ENCODE measurements at regions not wholly inside any gene's neighbourhood (a gene's known extent, or its start where the extent isn't known, plus 50 kb on each side); places are given as distances from the start of the nearest gene placed in this dataset.

- H3K4me3 ChIP-seq (ENCODE audit: low read depth in 1 of 2, low read length in 2 of 2), result no peak overlapping the region
- H3K4me1 ChIP-seq (ENCODE audit: insufficient read depth, low read length), result no peaks in the 10 kb centered on the region
- no peaks in the 10 kb centered on the region for H3K9me3 ChIP-seq (ENCODE audit: low read length)
- no peak overlapping the region for H3K27ac ChIP-seq (ENCODE audit: low read depth, low read length)
- H3K36me3 ChIP-seq (ENCODE audit: insufficient read depth, low read length), result no peaks in the 10 kb centered on the region
- no peaks in the 10 kb centered on the region for H3K27me3 ChIP-seq (ENCODE audit: control insufficient read depth in 1 of 2, insufficient read depth in 2 of 2, low read length in 2 of 2)
- no peak overlapping the region for H3K9ac ChIP-seq (ENCODE audit: low read length)
These were observed 321.4 kb downstream of the FAT3 start for GRCh38 chr11:92545906-92546471.

GRCh38 chr11:92546603-92547002, 322.0 kb downstream of the FAT3 start:
- Histone ChIP-seq H3K4me3 (ENCODE audit: low read depth in 1 of 2, low read length in 2 of 2) (no peak overlapping the region), H3K9ac (ENCODE audit: low read length) (no peak overlapping the region), H3K27ac (ENCODE audit: low read depth, low read length) (no peak overlapping the region), H3K4me1 (ENCODE audit: insufficient read depth, low read length) (no peaks in the 10 kb centered on the region), H3K27me3 (ENCODE audit: control insufficient read depth in 1 of 2, insufficient read depth in 2 of 2, low read length in 2 of 2) (no peaks in the 10 kb centered on the region), H3K9me3 (ENCODE audit: low read length) (no peaks in the 10 kb centered on the region), H3K36me3 (ENCODE audit: insufficient read depth, low read length) (no peaks in the 10 kb centered on the region)

- Histone ChIP-seq H3K27ac (ENCODE audit: low read depth, low read length) (no peak overlapping the region), H3K4me1 (ENCODE audit: insufficient read depth, low read length) (no peaks in the 10 kb centered on the region), H3K9ac (ENCODE audit: low read length) (no peak overlapping the region), H3K36me3 (ENCODE audit: insufficient read depth, low read length) (no peaks in the 10 kb centered on the region), H3K4me3 (ENCODE audit: low read depth in 1 of 2, low read length in 2 of 2) (no peak overlapping the region), H3K27me3 (ENCODE audit: control insufficient read depth in 1 of 2, insufficient read depth in 2 of 2, low read length in 2 of 2) (no peaks in the 10 kb centered on the region), H3K9me3 (ENCODE audit: low read length) (no peaks in the 10 kb centered on the region)
These were observed 325.8 kb downstream of the FAT3 start for GRCh38 chr11:92550411-92550810.

DNA sequence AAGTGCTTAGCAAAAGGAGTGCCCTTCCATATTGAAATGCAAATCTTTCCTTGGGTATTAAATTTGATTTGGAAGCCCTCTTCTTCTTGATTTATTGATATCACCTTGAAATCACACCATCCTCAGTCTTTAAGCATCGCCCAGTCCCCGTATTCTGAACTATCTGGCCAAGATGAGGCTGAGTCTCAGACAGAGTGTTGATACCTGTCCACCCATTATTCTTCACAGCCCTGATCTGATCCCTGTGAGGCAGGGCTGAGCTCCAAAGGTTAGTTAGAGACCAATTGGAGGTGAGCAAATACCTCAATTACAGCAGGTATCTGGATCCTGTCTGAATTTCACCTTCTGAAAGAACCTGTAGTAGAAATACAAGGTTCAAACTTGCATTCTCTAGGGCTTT, 326.3 kb downstream of the FAT3 start:
- no peak overlapping the region for H3K4me3 ChIP-seq (ENCODE audit: low read depth in 1 of 2, low read length in 2 of 2)
- no peak overlapping the region for H3K27ac ChIP-seq (ENCODE audit: low read depth, low read length)
- no peaks in the 10 kb centered on the region for H3K27me3 ChIP-seq (ENCODE audit: control insufficient read depth in 1 of 2, insufficient read depth in 2 of 2, low read length in 2 of 2)
- H3K4me1 ChIP-seq (ENCODE audit: insufficient read depth, low read length), result no peaks in the 10 kb centered on the region
- no peaks in the 10 kb centered on the region for H3K9me3 ChIP-seq (ENCODE audit: low read length)
- no peaks in the 10 kb centered on the region for H3K36me3 ChIP-seq (ENCODE audit: insufficient read depth, low read length)
- H3K9ac ChIP-seq (ENCODE audit: low read length), result no peak overlapping the region

- no peaks in the 10 kb centered on the region for H3K36me3 ChIP-seq (ENCODE audit: insufficient read depth, low read length)
- no peaks in the 10 kb centered on the region for H3K27me3 ChIP-seq (ENCODE audit: control insufficient read depth in 1 of 2, insufficient read depth in 2 of 2, low read length in 2 of 2)
- no peak overlapping the region for H3K27ac ChIP-seq (ENCODE audit: low read depth, low read length)
- no peaks in the 10 kb centered on the region for H3K4me1 ChIP-seq (ENCODE audit: insufficient read depth, low read length)
- H3K9me3 ChIP-seq (ENCODE audit: low read length), result no peaks in the 10 kb centered on the region
- no peak overlapping the region for H3K9ac ChIP-seq (ENCODE audit: low read length)
- H3K4me3 ChIP-seq (ENCODE audit: low read depth in 1 of 2, low read length in 2 of 2), result no peak overlapping the region
These were observed 328.3 kb downstream of the FAT3 start for GRCh38 chr11:92552942-92553341.

- Histone ChIP-seq H3K9ac (ENCODE audit: low read length) (no peak overlapping the region), H3K4me3 (ENCODE audit: low read depth in 1 of 2, low read length in 2 of 2) (no peak overlapping the region), H3K4me1 (ENCODE audit: insufficient read depth, low read length) (no peaks in the 10 kb centered on the region), H3K27me3 (ENCODE audit: control insufficient read depth in 1 of 2, insufficient read depth in 2 of 2, low read length in 2 of 2) (no peaks in the 10 kb centered on the region), H3K27ac (ENCODE audit: low read depth, low read length) (no peak overlapping the region), H3K36me3 (ENCODE audit: insufficient read depth, low read length) (no peaks in the 10 kb centered on the region), H3K9me3 (ENCODE audit: low read length) (no peaks in the 10 kb centered on the region)
These were observed 330.1 kb downstream of the FAT3 start for GRCh38 chr11:92554688-92555087.

DNA sequence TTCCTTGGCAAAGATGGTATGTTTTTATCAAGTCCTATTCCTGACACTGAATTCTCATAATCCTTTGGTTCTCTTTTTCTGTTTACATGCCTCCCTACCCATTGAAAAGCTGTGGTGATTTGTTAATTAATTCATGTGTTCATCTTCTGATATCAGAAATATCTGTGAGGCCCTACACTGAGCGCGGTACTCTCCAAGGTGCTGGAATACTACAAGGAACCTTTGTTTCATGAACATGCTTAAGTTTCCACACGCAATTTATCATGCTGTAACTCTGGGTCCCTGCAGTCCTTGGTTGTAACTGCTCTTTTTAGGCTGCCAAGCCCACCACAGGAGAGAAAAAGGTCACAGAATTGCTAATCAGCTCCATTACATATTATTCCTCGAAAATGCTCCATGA, 331.8 kb downstream of the FAT3 start:
- H3K27ac ChIP-seq (ENCODE audit: low read depth, low read length), result no peak overlapping the region
- no peaks in the 10 kb centered on the region for H3K27me3 ChIP-seq (ENCODE audit: control insufficient read depth in 1 of 2, insufficient read depth in 2 of 2, low read length in 2 of 2)
- H3K4me3 ChIP-seq (ENCODE audit: low read depth in 1 of 2, low read length in 2 of 2), result no peak overlapping the region
- no peaks in the 10 kb centered on the region for H3K9me3 ChIP-seq (ENCODE audit: low read length)
- no peaks in the 10 kb centered on the region for H3K4me1 ChIP-seq (ENCODE audit: insufficient read depth, low read length)
- H3K36me3 ChIP-seq (ENCODE audit: insufficient read depth, low read length), result no peaks in the 10 kb centered on the region
- H3K9ac ChIP-seq (ENCODE audit: low read length), result no peak overlapping the region

GRCh38 chr11:92557879-92558278, 333.3 kb downstream of the FAT3 start:
- Histone ChIP-seq H3K27ac (ENCODE audit: low read depth, low read length) (no peak overlapping the region), H3K4me3 (ENCODE audit: low read depth in 1 of 2, low read length in 2 of 2) (no peak overlapping the region), H3K36me3 (ENCODE audit: insufficient read depth, low read length) (no peaks in the 10 kb centered on the region), H3K4me1 (ENCODE audit: insufficient read depth, low read length) (no peaks in the 10 kb centered on the region), H3K27me3 (ENCODE audit: control insufficient read depth in 1 of 2, insufficient read depth in 2 of 2, low read length in 2 of 2) (no peaks in the 10 kb centered on the region), H3K9me3 (ENCODE audit: low read length) (no peaks in the 10 kb centered on the region), H3K9ac (ENCODE audit: low read length) (no peak overlapping the region)

- Histone ChIP-seq H3K27me3 (ENCODE audit: control insufficient read depth in 1 of 2, insufficient read depth in 2 of 2, low read length in 2 of 2) (no peaks in the 10 kb centered on the region), H3K9ac (ENCODE audit: low read length) (no peak overlapping the region), H3K36me3 (ENCODE audit: insufficient read depth, low read length) (no peaks in the 10 kb centered on the region), H3K4me3 (ENCODE audit: low read depth in 1 of 2, low read length in 2 of 2) (no peak overlapping the region), H3K4me1 (ENCODE audit: insufficient read depth, low read length) (no peaks in the 10 kb centered on the region), H3K27ac (ENCODE audit: low read depth, low read length) (no peak overlapping the region), H3K9me3 (ENCODE audit: low read length) (no peaks in the 10 kb centered on the region)
These were observed 333.7 kb downstream of the FAT3 start for GRCh38 chr11:92558323-92558722.

GRCh38 chr11:92569726-92570125, 345.1 kb downstream of the FAT3 start:
- no peaks in the 10 kb centered on the region for H3K27me3 ChIP-seq (ENCODE audit: control insufficient read depth in 1 of 2, insufficient read depth in 2 of 2, low read length in 2 of 2)
- no peaks in the 10 kb centered on the region for H3K4me1 ChIP-seq (ENCODE audit: insufficient read depth, low read length)
- H3K27ac ChIP-seq (ENCODE audit: low read depth, low read length), result no peak overlapping the region
- H3K9ac ChIP-seq (ENCODE audit: low read length), result no peak overlapping the region
- no peaks in the 10 kb centered on the region for H3K36me3 ChIP-seq (ENCODE audit: insufficient read depth, low read length)
- no peaks in the 10 kb centered on the region for H3K9me3 ChIP-seq (ENCODE audit: low read length)
- no peak overlapping the region for H3K4me3 ChIP-seq (ENCODE audit: low read depth in 1 of 2, low read length in 2 of 2)

DNA sequence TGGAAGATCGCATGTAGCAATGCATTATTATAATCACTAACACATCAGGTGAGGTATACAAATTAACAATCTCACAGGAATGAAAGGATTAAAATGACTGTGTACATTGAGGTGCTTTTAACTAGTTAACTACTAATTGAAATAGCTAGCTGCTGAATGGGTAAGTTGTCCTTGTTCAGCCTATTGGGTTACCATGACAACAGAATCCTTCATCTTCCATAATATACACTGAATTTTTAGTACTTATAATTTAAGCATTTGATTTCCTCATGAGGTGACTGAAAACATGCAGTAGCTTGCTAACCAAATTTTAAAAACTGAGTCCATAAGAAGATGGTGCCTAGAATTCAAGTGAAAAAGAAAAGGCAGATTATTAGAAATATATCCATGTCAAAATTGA, 347.9 kb downstream of the FAT3 start:
- H3K4me3 ChIP-seq (ENCODE audit: low read depth in 1 of 2, low read length in 2 of 2), result no peak overlapping the region
- no peaks in the 10 kb centered on the region for H3K4me1 ChIP-seq (ENCODE audit: insufficient read depth, low read length)
- H3K9me3 ChIP-seq (ENCODE audit: low read length), result no peaks in the 10 kb centered on the region
- H3K36me3 ChIP-seq (ENCODE audit: insufficient read depth, low read length), result no peaks in the 10 kb centered on the region
- H3K27ac ChIP-seq (ENCODE audit: low read depth, low read length), result no peak overlapping the region
- no peaks in the 10 kb centered on the region for H3K27me3 ChIP-seq (ENCODE audit: control insufficient read depth in 1 of 2, insufficient read depth in 2 of 2, low read length in 2 of 2)
- no peak overlapping the region for H3K9ac ChIP-seq (ENCODE audit: low read length)

GRCh38 chr11:92576315-92576714, 351.7 kb downstream of the FAT3 start:
- Histone ChIP-seq H3K27ac (ENCODE audit: low read depth, low read length) (no peak overlapping the region), H3K27me3 (ENCODE audit: control insufficient read depth in 1 of 2, insufficient read depth in 2 of 2, low read length in 2 of 2) (no peaks in the 10 kb centered on the region), H3K4me3 (ENCODE audit: low read depth in 1 of 2, low read length in 2 of 2) (no peak overlapping the region), H3K4me1 (ENCODE audit: insufficient read depth, low read length) (no peaks in the 10 kb centered on the region), H3K36me3 (ENCODE audit: insufficient read depth, low read length) (no peaks in the 10 kb centered on the region), H3K9ac (ENCODE audit: low read length) (no peak overlapping the region), H3K9me3 (ENCODE audit: low read length) (no peaks in the 10 kb centered on the region)
